T-cell (primary cell): ENCODE measurements at regions not wholly inside any gene's neighbourhood (a gene's known extent, or its start where the extent isn't known, plus 50 kb on each side); places are given as distances from the start of the nearest gene placed in this dataset.

Experiments used
- ATAC-seq, 4 experiments: fragments of 200-7000 bp in 3 of 4; fragments of 150-1000 bp in 1 of 4; cut with Tn5 transposase; replicated peaks in 1 of 4; 1 replicate in 3 of 4; 2 replicates in 1 of 4; pipeline ENCODE4 v1.10.0; 2021; ENCODE audit warnings: moderate library complexity in 3 of 4, mild to moderate bottlenecking in 2 of 4, moderate number of reproducible peaks in 1 of 4
- CTCF ChIA-PET, 2 donors: fragments of 300-600 bp; sonication (Branson Sonifier 250); formaldehyde crosslinking; loops; one replicate each; lab custom pipeline; 2022; ENCODE audit warnings: antibody characterized with exemption in 2 of 2; lab: Charles Lee
- POLR2A ChIA-PET, 2 donors: fragments of 300-600 bp; sonication (Branson Sonifier 250); formaldehyde crosslinking; loops; one replicate each; lab custom pipeline; 2022; ENCODE audit warnings: antibody characterized with exemption in 2 of 2; lab: Charles Lee
- DNase-seq, 35 experiments: peaks; one replicate each; pipeline versions ENCODE4 v3.0.0 to v3.0.0-alpha.2; 2013 to 2023
- H3K27ac ChIP-seq: one replicate; pipeline ENCODE4 v1.5.1; 2013; ENCODE audit warnings: low read length
- H3K27me3 ChIP-seq, 2 experiments: replicated peaks in 1 of 2; 1 replicate in 1 of 2; 2 replicates in 1 of 2; pipeline versions ENCODE4 v1.6.1 to v1.7.0; 2013; ENCODE audit warnings: low read length in 1 of 2, mixed read lengths in 1 of 2; ENCODE audit not compliant: control insufficient read depth in 2 of 2, insufficient read depth in 2 of 2; ENCODE audit errors: extremely low read depth in 1 of 2
- H3K36me3 ChIP-seq, 2 donors: 1 replicate in 1 of 2; 2 replicates in 1 of 2; pipeline versions ENCODE4 v1.6.1 to v1.7.0; 2013; ENCODE audit warnings: low read length in 1 of 2; ENCODE audit not compliant: control insufficient read depth in 2 of 2, insufficient read depth in 1 of 2; ENCODE audit errors: extremely low read depth in 1 of 2
- H3K4me1 ChIP-seq, 2 experiments: 1 replicate in 1 of 2; 2 replicates in 1 of 2; pipeline versions ENCODE4 v1.6.1 to v1.7.0; 2013; ENCODE audit warnings: low read length in 2 of 2, mixed read lengths in 1 of 2; ENCODE audit not compliant: insufficient read depth in 2 of 2, control insufficient read depth in 1 of 2; ENCODE audit errors: extremely low read depth in 1 of 2
- H3K4me3 ChIP-seq, 2 donors: 1 replicate in 1 of 2; 2 replicates in 1 of 2; pipeline versions ENCODE4 v1.5.1 to v1.7.0; 2013; ENCODE audit warnings: mild to moderate bottlenecking in 2 of 2, low read length in 1 of 2, moderate library complexity in 1 of 2; ENCODE audit not compliant: control insufficient read depth in 1 of 2; ENCODE audit errors: extremely low read depth in 1 of 2
- H3K9me3 ChIP-seq: 2 replicates; pipeline ENCODE4 v1.7.0; 2013
- H3K27ac Mint-ChIP-seq, 2 donors: one replicate each; pipeline ENCODE4 v1.8.0; 2020 to 2021; ENCODE audit warnings: mild to moderate bottlenecking in 2 of 2, mixed read lengths in 2 of 2
- H3K27me3 Mint-ChIP-seq, 2 donors: one replicate each; pipeline ENCODE4 v1.8.0; 2021 to 2022; ENCODE audit warnings: mixed read lengths in 2 of 2
- H3K36me3 Mint-ChIP-seq: one replicate; pipeline ENCODE4 v1.8.0; 2021; ENCODE audit warnings: mixed read lengths
- H3K4me1 Mint-ChIP-seq, 3 donors: one replicate each; pipeline ENCODE4 v1.8.0; 2020 to 2022; ENCODE audit warnings: mixed read lengths in 3 of 3, mild to moderate bottlenecking in 1 of 3
- H3K4me3 Mint-ChIP-seq, 3 donors: one replicate each; pipeline ENCODE4 v1.8.0; 2020 to 2022; ENCODE audit warnings: mild to moderate bottlenecking in 3 of 3, mixed read lengths in 3 of 3, moderate library complexity in 3 of 3
- H3K9me3 Mint-ChIP-seq, 3 donors: one replicate each; pipeline ENCODE4 v1.8.0; 2020 to 2022; ENCODE audit warnings: mixed read lengths in 3 of 3
- WGBS: methylation state at CpG from one replicate; pipeline ENCODE4 v1.1.5; 2013; ENCODE audit warnings: missing lambda C conversion rate; ENCODE audit not compliant: insufficient coverage; 5-methylcytosine and 5-hydroxymethylcytosine counted together

DNA sequence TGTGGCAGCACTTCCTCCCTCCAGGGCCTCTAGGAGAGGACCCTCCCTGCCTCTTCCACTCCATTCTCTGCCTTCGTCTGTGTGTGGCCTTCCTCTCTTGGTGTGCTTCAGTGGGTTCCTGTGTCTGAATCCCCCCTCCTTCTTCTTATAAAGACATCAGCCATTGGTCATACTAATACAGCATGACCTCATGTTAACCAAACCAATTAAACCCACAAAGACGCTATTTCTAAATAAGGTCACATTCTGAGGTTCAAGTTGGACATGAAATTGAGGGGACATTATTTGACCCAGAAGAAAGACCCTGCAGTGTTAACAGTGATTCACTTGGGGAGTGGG is 398.6 kb downstream of the SHANK2 start:
- ChIA-PET POLR2A (no interaction called here), CTCF (interaction anchor here in 1 of 2 donors (0.6 kb wide), 1 partner anchor 675 kb away, joined by 5 read pairs; no protein-coding TSS in a partner anchor)
- H3K27ac ChIP-seq = no peak overlapping the region
- H3K4me3 Mint-ChIP-seq = no peak overlapping the region
- no peak for ATAC-seq
- no peaks in the 10 kb centered on the region for H3K36me3 ChIP-seq
- peaks cover 0 to 21% of the 10 kb centered on the region in 2 donors for H3K27me3 Mint-ChIP-seq
- H3K9me3 ChIP-seq = no peaks in the 10 kb centered on the region
- no peak overlapping the region for H3K27ac Mint-ChIP-seq
- no peak for DNase-seq
- H3K36me3 Mint-ChIP-seq = no peaks in the 10 kb centered on the region
- H3K4me3 ChIP-seq = no peak overlapping the region
- peaks cover 0 to 19% of the 10 kb centered on the region in 2 experiments for H3K27me3 ChIP-seq
- 60% methylated on average over 1 of the region's 2 CpGs for WGBS
- peaks cover 0 to 13% (median 6%) of the 10 kb centered on the region in 3 donors for H3K9me3 Mint-ChIP-seq
- H3K4me1 ChIP-seq = no peaks in the 10 kb centered on the region
- H3K4me1 Mint-ChIP-seq = no peaks in the 10 kb centered on the region

DNA sequence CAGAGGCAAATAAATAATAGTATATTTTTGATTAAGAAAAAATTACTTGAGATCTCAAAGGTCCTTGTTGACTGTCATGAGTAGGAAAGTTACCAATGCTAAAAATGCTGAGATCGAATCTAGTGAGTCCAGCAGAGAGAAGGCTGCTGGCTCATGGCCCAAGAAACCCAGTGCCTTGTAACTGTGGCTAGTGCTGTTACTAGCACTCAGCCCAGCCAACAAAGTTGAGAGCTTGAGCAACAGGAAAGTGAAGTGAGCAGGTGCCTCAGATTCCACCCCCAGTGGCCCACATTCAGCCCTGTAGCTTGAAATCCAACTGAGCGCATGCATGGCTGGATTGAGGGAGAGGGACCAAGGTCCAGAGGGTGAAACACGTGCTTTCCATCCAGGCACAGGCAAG is 398.2 kb downstream of the SHANK2 start:
- 55% methylated on average over 2 of the region's 3 CpGs for WGBS
- Mint-ChIP-seq H3K27ac (no peak overlapping the region), H3K27me3 (peaks cover 0 to 25% of the 10 kb centered on the region in 2 donors), H3K4me3 (no peak overlapping the region), H3K9me3 (peaks cover 0 to 18% (median 6%) of the 10 kb centered on the region in 3 donors), H3K36me3 (no peaks in the 10 kb centered on the region), H3K4me1 (no peaks in the 10 kb centered on the region)
- H3K9me3 ChIP-seq = no peaks in the 10 kb centered on the region
- ChIA-PET CTCF (no interaction called here), POLR2A (no interaction called here)
- H3K27ac ChIP-seq = no peak overlapping the region
- no peak overlapping the region for H3K4me3 ChIP-seq
- H3K36me3 ChIP-seq = no peaks in the 10 kb centered on the region
- ATAC-seq (no peak), DNase-seq (no peak)
- peaks cover 0 to 19% of the 10 kb centered on the region in 2 experiments for H3K27me3 ChIP-seq
- H3K4me1 ChIP-seq = no peaks in the 10 kb centered on the region

DNA sequence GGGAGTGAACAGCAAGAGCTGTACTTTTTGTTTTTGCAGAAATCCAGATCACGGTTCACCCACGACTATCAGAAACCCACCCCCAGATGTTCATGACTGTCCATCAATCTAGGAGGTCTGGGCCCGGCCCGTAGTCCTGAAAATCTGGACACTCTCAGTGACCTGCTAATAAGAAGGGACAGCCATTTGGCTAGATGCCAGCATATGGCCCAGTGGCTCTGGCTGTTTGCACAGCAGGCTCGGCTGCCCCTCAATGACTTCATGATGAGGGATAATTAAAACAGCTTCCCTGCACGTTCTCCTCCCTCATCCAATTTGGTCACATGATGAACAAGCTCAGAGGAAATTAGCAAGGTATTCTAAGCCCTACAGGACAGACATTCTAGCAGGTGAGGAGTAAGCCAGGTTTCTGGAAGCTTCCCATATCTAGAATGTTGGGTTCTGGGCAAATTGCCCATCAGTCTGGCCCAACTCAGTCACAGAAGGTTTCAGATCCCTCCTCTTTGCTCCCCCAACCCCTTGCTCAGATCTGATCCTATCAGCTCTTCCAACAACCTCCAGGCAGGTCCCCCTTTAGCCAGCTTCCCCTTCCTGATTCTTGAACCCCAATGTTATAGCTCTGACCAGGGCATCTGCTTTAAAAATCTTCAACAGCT is 397.3 kb downstream of the SHANK2 start:
- H3K4me1 ChIP-seq = no peaks in the 10 kb centered on the region
- Mint-ChIP-seq H3K4me3 (no peak overlapping the region), H3K27me3 (peaks cover 1 to 27% of the 10 kb centered on the region in 2 donors), H3K4me1 (no peaks in the 10 kb centered on the region), H3K9me3 (peaks cover 0 to 18% (median 2%) of the 10 kb centered on the region in 3 donors), H3K36me3 (no peaks in the 10 kb centered on the region), H3K27ac (no peak overlapping the region)
- H3K27me3 ChIP-seq = peaks cover 0 to 24% of the 10 kb centered on the region in 2 experiments
- no peak for DNase-seq
- ATAC-seq = no peak
- WGBS = 37% methylated on average over 3 of the region's 6 CpGs
- H3K9me3 ChIP-seq = no peaks in the 10 kb centered on the region
- no peak overlapping the region for H3K27ac ChIP-seq
- H3K36me3 ChIP-seq = no peaks in the 10 kb centered on the region
- ChIA-PET POLR2A (no interaction called here), CTCF (no interaction called here)
- H3K4me3 ChIP-seq = no peak overlapping the region

DNA sequence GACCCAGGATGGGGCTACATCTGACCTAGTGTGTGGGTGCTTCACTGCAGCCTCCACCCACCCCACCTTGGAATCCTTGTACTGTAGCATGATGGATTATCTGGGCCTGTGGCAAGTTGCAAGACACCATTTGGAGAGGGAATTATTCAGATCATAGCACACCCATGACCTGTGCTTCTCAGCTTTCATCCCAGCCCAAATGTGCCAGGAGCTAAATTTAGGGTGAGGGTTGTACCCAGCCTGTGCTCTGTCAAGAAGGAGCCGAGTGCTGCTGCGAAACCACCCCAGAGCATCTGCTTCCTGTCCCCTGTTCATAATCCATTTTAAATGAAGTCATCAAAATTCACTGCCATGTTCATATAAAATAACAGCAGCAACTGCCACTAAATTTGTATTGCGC is 394.5 kb downstream of the SHANK2 start:
- Mint-ChIP-seq H3K4me1 (no peaks in the 10 kb centered on the region), H3K27ac (no peak overlapping the region), H3K27me3 (peaks cover 3 to 17% of the 10 kb centered on the region in 2 donors), H3K36me3 (no peaks in the 10 kb centered on the region), H3K9me3 (peaks cover 0 to 17% (median 0%) of the 10 kb centered on the region in 3 donors), H3K4me3 (no peak overlapping the region)
- POLR2A ChIA-PET = no interaction called here
- no peaks in the 10 kb centered on the region for H3K9me3 ChIP-seq
- 100% methylated on average over 1 of the region's 3 CpGs for WGBS
- ATAC-seq (no peak), DNase-seq (no peak)
- no peak overlapping the region for H3K4me3 ChIP-seq
- peaks cover 0 to 12% of the 10 kb centered on the region in 2 experiments for H3K27me3 ChIP-seq
- CTCF ChIA-PET = no interaction called here
- no peaks in the 10 kb centered on the region for H3K4me1 ChIP-seq
- no peaks in the 10 kb centered on the region for H3K36me3 ChIP-seq
- H3K27ac ChIP-seq = no peak overlapping the region

DNA sequence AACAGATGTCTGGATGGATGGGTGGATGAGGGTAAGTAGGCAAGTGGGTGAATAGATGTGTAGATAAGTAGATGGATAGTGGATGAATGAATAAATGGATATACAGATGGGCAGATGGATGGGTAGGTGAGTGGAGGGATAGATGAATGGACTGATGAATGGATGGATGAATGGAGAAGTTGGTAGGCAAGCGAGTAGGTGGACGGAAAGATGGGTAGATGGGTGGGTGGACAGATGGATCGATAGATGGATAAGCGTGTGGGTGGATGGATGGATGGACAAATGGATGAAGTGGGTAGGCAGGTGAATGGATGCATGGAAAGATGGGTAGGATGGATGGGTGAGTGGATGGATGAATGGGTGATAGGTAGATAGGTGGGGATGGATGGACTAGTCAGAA is 393.2 kb downstream of the SHANK2 start:
- no peaks in the 10 kb centered on the region for H3K36me3 ChIP-seq
- ChIA-PET CTCF (no interaction called here), POLR2A (no interaction called here)
- DNase-seq (no peak), ATAC-seq (no peak)
- no peak overlapping the region for H3K27ac Mint-ChIP-seq
- no peak overlapping the region for H3K27ac ChIP-seq
- H3K4me3 Mint-ChIP-seq = no peak overlapping the region
- H3K4me3 ChIP-seq = no peak overlapping the region
- H3K9me3 ChIP-seq = no peaks in the 10 kb centered on the region
- no peaks in the 10 kb centered on the region for H3K4me1 Mint-ChIP-seq
- peaks cover 0 to 17% (median 0%) of the 10 kb centered on the region in 3 donors for H3K9me3 Mint-ChIP-seq
- 97% methylated on average over 4 of the region's 4 CpGs for WGBS
- H3K27me3 Mint-ChIP-seq = peaks cover 3 to 17% of the 10 kb centered on the region in 2 donors
- no peaks in the 10 kb centered on the region for H3K36me3 Mint-ChIP-seq
- peaks cover 0 to 11% of the 10 kb centered on the region in 2 experiments for H3K27me3 ChIP-seq
- H3K4me1 ChIP-seq = no peaks in the 10 kb centered on the region

DNA sequence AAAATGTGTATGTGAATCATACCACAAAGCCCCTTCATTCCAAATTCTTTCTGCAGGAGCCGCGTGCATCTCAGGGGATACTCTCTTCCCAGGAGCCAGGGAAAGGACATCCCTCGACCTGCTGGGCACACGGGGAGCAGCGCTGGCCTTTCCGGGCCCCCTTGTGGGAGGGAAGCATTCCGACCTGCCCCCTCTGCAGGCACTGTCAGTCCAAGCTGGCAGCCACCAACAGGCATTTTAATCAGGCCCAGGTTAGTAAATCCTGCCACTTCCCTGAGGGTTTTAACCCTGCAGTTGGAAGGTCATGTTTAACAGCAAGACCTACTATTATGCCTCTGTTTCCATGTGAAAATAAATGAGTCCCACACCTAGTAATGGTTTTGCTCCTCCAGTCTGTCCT is 391.5 kb downstream of the SHANK2 start:
- POLR2A ChIA-PET = no interaction called here
- no peak overlapping the region for H3K4me3 ChIP-seq
- H3K27ac ChIP-seq = no peak overlapping the region
- H3K9me3 ChIP-seq = no peaks in the 10 kb centered on the region
- H3K27me3 ChIP-seq = peaks cover 0 to 7% of the 10 kb centered on the region in 2 experiments
- Mint-ChIP-seq H3K9me3 (peaks cover 0 to 12% (median 0%) of the 10 kb centered on the region in 3 donors), H3K36me3 (no peaks in the 10 kb centered on the region), H3K27me3 (peaks cover 3 to 12% of the 10 kb centered on the region in 2 donors), H3K27ac (no peak overlapping the region), H3K4me3 (no peak overlapping the region), H3K4me1 (no peaks in the 10 kb centered on the region)
- no peak for ATAC-seq
- no peaks in the 10 kb centered on the region for H3K4me1 ChIP-seq
- no peaks in the 10 kb centered on the region for H3K36me3 ChIP-seq
- CTCF ChIA-PET = no interaction called here
- 65% methylated on average over 7 of the region's 7 CpGs for WGBS
- no peak for DNase-seq
